C4-2B (cell line): ENCODE measurements at regions not wholly inside any gene's neighbourhood (a gene's known extent, or its start where the extent isn't known, plus 50 kb on each side); places are given as distances from the start of the nearest gene placed in this dataset.
A peak's percentile ranks its signal among the peaks of the same experiment; 100 is the strongest.

ENCODE experiments used
- H3K27ac ChIP-seq: fragments of 450-650 bp; 2 replicates; pipeline ENCODE4 v1.5.1; 2017
- CTCF ChIP-seq: fragments of 450-650 bp; conservative IDR thresholded peaks from 2 replicates; pipeline ENCODE4 v1.5.1; 2017; ENCODE audit warnings: mild to moderate bottlenecking
- ZFX ChIP-seq: fragments of 450-650 bp; IDR thresholded peaks from 2 replicates; pipeline ENCODE4 v1.6.1; 2017

DNA sequence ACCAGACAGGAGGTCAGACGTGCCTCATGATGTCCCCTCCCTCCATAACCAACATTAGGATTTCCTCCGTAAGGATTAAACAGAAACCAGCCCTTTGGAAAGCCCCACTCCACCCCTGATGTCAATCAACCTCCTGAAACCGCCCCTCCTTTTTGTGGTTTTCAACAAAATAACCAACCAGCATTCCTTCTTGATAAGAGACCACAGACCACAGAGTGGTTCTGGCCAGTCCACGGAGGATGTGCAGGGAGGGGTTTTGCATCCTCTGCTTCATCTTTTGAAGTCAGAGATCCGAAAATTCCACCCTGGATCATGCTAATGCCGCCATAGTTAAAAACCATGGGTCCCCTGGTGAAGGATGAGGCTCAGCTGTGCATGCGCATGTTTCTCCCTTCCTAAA is 180.0 kb upstream of the CCDC150 start:
- no peak overlapping the region for H3K27ac ChIP-seq
- TF ChIP-seq CTCF (no peak), ZFX (no peak)

GRCh38 chr2:196463706-196464105 is 175.8 kb upstream of the CCDC150 start:
- TF ChIP-seq CTCF (no peak), ZFX (no peak)
- no peak overlapping the region for H3K27ac ChIP-seq

GRCh38 chr2:196464311-196464710 is 175.2 kb upstream of the CCDC150 start:
- TF ChIP-seq ZFX (no peak), CTCF (no peak)
- H3K27ac ChIP-seq = no peak overlapping the region

GRCh38 chr2:196466581-196466980 is 172.9 kb upstream of the CCDC150 start:
- no peak overlapping the region for H3K27ac ChIP-seq
- TF ChIP-seq ZFX (no peak), CTCF (no peak)

DNA sequence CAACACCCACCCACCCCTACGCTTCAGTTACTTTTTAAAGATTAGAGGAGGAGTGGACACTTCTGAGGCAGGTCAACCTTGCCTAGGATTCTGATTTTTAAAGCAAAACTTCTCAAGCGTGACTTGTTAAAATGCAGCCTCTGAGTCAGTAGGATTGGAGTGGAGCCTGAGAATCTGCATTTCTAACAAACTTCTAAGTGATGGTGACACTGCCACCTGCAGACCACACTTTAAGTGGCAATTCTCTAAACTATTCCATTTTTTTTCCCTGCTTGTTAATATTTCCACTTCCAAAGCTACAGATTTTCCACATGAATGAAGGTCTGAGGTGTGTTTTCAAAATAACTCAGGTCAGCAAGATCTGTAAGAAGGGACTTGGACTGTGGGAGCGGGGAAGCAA is 171.1 kb upstream of the CCDC150 start:
- H3K27ac ChIP-seq = no peak overlapping the region
- TF ChIP-seq ZFX (no peak), CTCF (peak; percentile 33)

GRCh38 chr2:196473617-196474016 is 165.9 kb upstream of the CCDC150 start:
- no peak overlapping the region for H3K27ac ChIP-seq
- no peak for TF ChIP-seq CTCF
- TF ChIP-seq ZFX = no peak

GRCh38 chr2:196475611-196476010 is 163.9 kb upstream of the CCDC150 start:
- no peak overlapping the region for H3K27ac ChIP-seq
- TF ChIP-seq CTCF (no peak), ZFX (no peak)
